ENCODE measurements at regions not wholly inside any gene's neighbourhood (a gene's known extent, or its start where the extent isn't known, plus 50 kb on each side); places are given as distances from the start of the nearest gene placed in this dataset.

DNA sequence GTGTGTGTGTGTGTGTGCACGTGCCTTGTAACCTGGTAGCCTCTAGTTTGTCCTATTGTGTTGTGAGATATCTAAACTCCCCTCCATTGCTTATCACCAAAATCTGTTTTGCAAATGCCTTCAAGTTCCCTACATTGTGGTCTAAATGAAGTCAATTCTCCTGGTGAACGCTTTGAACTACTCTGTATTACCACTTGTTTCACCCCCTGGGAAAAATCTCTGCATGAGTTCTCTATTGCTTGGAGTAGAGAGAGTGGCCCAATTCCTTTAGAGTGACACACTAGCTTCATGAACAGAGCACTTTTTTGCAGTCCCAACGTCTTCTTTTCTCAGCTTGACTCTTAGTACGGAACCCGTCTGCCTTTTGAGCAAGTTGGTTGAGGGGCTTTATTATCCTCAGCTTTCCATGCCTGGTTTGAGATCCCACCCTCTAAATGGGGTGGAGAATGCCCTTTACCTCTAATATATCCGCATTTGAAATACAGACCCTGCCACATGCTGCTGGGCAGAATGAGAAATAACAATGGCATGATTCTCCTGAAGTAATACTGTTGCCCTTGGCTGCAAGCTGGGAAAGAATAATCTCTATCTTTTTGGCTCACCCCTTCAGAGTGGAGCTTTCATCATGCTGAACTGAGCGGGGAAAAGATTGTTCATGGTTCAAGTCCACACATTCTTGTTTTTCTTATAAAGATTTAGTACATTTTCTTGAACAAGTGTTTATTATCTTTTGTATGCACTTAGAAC, 2545.3 kb downstream of the PCDH9 start:
- Histone ChIP-seq H3K27me3 (ENCODE audit: control insufficient read depth in 2 of 2, insufficient read depth in 2 of 2, low read length in 2 of 2) (no peaks in the 10 kb centered on the region), H3K4me3 (replicated peaks in 1 of 3; ENCODE audit: insufficient read depth in 1 of 3, low read depth in 1 of 3, low read length in 3 of 3) (no peak overlapping the region), H3K9ac (replicated peaks; ENCODE audit: extremely low read depth, insufficient read depth, low read length) (no peak overlapping the region), H3K9me1 (replicated peaks; ENCODE audit: control insufficient read depth, extremely low read depth, insufficient read depth, low read length) (no peaks in the 10 kb centered on the region), H4K20me1 (replicated peaks; ENCODE audit: control insufficient read depth, extremely low read depth, insufficient read depth, low read length) (no peaks in the 10 kb centered on the region), H3K4me1 (ENCODE audit: control insufficient read depth, extremely low read depth, insufficient read depth, low read length) (no peaks in the 10 kb centered on the region), H3K79me2 (ENCODE audit: control insufficient read depth, insufficient read depth, low read length) (no peaks in the 10 kb centered on the region), H3K9me3 (replicated peaks; ENCODE audit: control insufficient read depth, insufficient read depth, low read length) (no peaks in the 10 kb centered on the region), H2AFZ (ENCODE audit: low read depth, low read length) (peak overlapping the region; percentile 42), H3K27ac (ENCODE audit: insufficient read depth, low read depth, low read length) (no peak overlapping the region), H3K36me3 (ENCODE audit: control insufficient read depth in 2 of 2, extremely low read depth in 1 of 2, insufficient read depth in 2 of 2, low read length in 2 of 2) (no peaks in the 10 kb centered on the region), H3K4me2 (ENCODE audit: insufficient read depth, low read length) (no peak overlapping the region)
- DNase-seq (ENCODE audit: low read depth, low spot score): no peak
- CTCF ChIA-PET: no interaction called here
- no peak for TF ChIP-seq GATA2 (IDR thresholded peaks at IDR 0.05; ENCODE audit: insufficient read depth, insufficient read length, low read depth, low read length)
- no TSS peak for BruUV-seq (replicated peaks)
- intact Hi-C loops (cut with micrococcal nuclease): no loop called here
- no peak for FAIRE-seq
- POLR2A ChIA-PET: no interaction called here
- dilution Hi-C loops (cut with MboI; ENCODE audit: extremely low pct_ligation_motif_present, low sequenced_read_pairs): no loop called here

DNA sequence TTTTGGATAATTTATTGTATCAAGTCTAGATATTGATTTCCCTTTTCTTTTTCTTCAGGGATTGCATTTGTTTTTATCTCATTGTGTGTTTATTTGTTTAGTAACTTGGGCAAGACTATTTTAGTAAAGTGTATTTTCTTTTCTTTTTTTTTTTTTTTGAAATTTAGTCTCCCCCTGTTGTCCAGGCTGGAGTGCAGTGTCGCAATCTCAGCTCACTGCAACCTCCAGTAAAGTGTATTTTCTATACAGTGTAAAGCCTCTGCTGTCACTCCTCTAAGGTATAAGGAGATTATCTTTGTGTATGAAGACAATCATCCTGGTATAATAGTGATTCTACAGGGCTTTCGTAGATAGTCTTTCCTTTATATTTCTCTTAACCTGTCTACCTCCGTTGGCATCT, 2546.0 kb downstream of the PCDH9 start:
- Histone ChIP-seq H3K27ac (ENCODE audit: insufficient read depth, low read depth, low read length) (no peak overlapping the region), H2AFZ (ENCODE audit: low read depth, low read length) (no peak overlapping the region), H4K20me1 (replicated peaks; ENCODE audit: control insufficient read depth, extremely low read depth, insufficient read depth, low read length) (no peaks in the 10 kb centered on the region), H3K9me1 (replicated peaks; ENCODE audit: control insufficient read depth, extremely low read depth, insufficient read depth, low read length) (no peaks in the 10 kb centered on the region), H3K27me3 (ENCODE audit: control insufficient read depth in 2 of 2, insufficient read depth in 2 of 2, low read length in 2 of 2) (no peaks in the 10 kb centered on the region), H3K79me2 (ENCODE audit: control insufficient read depth, insufficient read depth, low read length) (no peaks in the 10 kb centered on the region), H3K9ac (replicated peaks; ENCODE audit: extremely low read depth, insufficient read depth, low read length) (no peak overlapping the region), H3K36me3 (ENCODE audit: control insufficient read depth in 2 of 2, extremely low read depth in 1 of 2, insufficient read depth in 2 of 2, low read length in 2 of 2) (no peaks in the 10 kb centered on the region), H3K9me3 (replicated peaks; ENCODE audit: control insufficient read depth, insufficient read depth, low read length) (no peaks in the 10 kb centered on the region), H3K4me2 (ENCODE audit: insufficient read depth, low read length) (no peak overlapping the region), H3K4me3 (replicated peaks in 1 of 3; ENCODE audit: insufficient read depth in 1 of 3, low read depth in 1 of 3, low read length in 3 of 3) (no peak overlapping the region), H3K4me1 (ENCODE audit: control insufficient read depth, extremely low read depth, insufficient read depth, low read length) (no peaks in the 10 kb centered on the region)
- dilution Hi-C loops (cut with MboI; ENCODE audit: extremely low pct_ligation_motif_present, low sequenced_read_pairs) (no loop called here), intact Hi-C loops (cut with micrococcal nuclease) (no loop called here)
- FAIRE-seq: no peak
- no peak for DNase-seq (ENCODE audit: low read depth, low spot score)
- TF ChIP-seq JUN (IDR thresholded peaks at IDR 0.05; ENCODE audit: borderline replicate concordance, insufficient read depth, insufficient read length, low read depth) (no peak), FOS (IDR thresholded peaks at IDR 0.05; ENCODE audit: borderline replicate concordance, insufficient read depth, low read length) (no peak), GATA2 (IDR thresholded peaks at IDR 0.05; ENCODE audit: insufficient read depth, insufficient read length, low read depth, low read length) (no peak), POLR2AphosphoS5 (IDR thresholded peaks at IDR 0.05; ENCODE audit: insufficient read depth, low read depth, low read length) (no peak), POLR2A (IDR thresholded peaks at IDR 0.05; ENCODE audit: low read depth, low read length) (no peak)
- TF ChIP-seq, protein P1, sequence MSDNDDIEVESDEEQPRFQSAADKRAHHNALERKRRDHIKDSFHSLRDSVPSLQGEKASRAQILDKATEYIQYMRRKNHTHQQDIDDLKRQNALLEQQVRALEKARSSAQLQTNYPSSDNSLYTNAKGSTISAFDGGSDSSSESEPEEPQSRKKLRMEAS (IDR thresholded peaks at IDR 0.05; ENCODE audit: insufficient read depth, insufficient read length): no peak
- TF ChIP-seq, protein P2, sequence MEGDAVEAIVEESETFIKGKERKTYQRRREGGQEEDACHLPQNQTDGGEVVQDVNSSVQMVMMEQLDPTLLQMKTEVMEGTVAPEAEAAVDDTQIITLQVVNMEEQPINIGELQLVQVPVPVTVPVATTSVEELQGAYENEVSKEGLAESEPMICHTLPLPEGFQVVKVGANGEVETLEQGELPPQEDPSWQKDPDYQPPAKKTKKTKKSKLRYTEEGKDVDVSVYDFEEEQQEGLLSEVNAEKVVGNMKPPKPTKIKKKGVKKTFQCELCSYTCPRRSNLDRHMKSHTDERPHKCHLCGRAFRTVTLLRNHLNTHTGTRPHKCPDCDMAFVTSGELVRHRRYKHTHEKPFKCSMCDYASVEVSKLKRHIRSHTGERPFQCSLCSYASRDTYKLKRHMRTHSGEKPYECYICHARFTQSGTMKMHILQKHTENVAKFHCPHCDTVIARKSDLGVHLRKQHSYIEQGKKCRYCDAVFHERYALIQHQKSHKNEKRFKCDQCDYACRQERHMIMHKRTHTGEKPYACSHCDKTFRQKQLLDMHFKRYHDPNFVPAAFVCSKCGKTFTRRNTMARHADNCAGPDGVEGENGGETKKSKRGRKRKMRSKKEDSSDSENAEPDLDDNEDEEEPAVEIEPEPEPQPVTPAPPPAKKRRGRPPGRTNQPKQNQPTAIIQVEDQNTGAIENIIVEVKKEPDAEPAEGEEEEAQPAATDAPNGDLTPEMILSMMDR (IDR thresholded peaks at IDR 0.05; ENCODE audit: extremely low read depth in 1 of 2, insufficient read depth in 1 of 2, low read depth in 1 of 2, low read length in 2 of 2): no peak
- ChIA-PET POLR2A (no interaction called here), CTCF (no interaction called here)
- BruUV-seq (replicated peaks): no TSS peak

Measured in endothelial cell of umbilical vein (primary cell).